Stimulated activated CD4-positive, alpha-beta T cell treated with anti-CD3 and anti-CD28 coated beads, Interleukin-2, amount 100 ng/mL, for 48 hours (primary cell): ENCODE measurements at regions not wholly inside any gene's neighbourhood (a gene's known extent, or its start where the extent isn't known, plus 50 kb on each side); places are given as distances from the start of the nearest gene placed in this dataset.
"Not testable (repeated sequence)": the region's sequence is repeated elsewhere in the genome, so short reads cannot be mapped to it uniquely, and the experiment has no call there.

ENCODE experiments used
- DNase-seq, 2 donors: peaks; one replicate each; pipeline ENCODE4 v3.0.0-alpha.2; 2020

DNA sequence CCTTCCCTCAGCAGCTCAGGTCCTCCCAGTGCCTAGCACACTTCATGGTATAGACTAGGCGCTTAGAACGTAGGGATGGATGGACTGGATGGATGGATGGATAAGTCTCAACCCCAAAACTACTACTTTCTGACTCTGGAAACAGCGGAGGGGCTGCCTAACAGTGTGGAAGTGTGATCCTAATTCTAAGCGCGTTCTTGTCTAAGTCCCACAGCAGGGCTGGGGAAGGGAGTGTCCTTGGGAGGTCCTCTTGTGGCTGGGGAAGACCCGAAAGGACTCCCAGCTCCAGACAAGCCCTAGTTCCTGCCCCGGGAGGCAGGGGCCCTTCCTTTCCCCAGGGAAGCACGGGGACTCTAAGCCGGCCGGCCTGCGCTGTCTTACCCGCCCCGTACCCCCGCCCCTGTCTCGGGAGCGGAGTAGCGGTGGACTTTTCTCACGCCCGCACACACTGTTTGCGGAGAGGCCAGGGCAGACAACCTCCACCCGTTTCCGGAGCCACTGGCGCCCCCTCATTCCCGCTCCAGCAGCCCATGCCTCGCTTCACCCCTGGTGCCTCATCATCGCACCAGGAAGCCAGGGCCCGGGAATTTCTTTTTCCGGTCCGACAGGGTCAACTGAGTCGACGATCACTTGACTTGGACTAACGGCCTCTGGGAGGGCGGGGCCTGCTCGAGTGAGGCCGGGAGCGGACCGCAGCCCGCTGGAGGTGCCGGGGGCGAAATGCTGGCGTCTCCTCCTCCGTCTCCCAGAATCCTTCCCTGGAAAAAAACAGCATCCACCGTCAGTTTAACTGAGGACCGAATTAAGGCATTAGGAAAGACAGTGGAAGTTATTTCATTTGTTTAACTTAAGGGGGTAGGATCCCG, 133.3 kb downstream of the TBC1D2B start:
- peak; percentile 13 to 39 for DNase-seq

DNA sequence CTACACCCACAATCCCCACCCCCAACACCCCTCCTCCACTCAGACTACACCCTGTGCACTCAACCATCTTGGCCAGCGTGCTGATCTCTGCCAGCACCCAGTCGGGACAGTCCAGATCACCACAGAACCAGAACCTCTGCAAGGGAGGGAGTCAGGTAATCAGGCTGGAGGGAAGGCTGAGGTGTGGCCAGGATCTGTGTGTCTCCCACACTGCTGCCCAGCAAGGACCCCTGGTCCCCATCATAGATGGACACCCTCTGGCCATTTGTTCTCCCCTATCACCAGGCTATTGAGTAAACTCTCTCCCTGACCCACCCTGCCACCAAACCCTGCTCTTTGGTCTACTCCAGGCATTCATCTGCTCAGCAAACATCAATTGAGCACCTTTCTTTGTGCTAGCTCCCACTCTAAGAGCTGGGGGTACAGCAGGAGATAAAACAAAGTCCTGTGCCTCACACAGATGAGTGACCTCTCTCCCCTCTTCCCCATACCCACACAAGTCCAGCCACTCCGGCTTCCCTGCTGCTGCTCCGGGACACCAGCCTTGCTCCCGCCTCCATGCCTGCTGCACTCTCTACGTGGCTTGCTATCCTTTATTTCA, 134.8 kb downstream of the TBC1D2B start:
- DNase-seq = no peak

DNA sequence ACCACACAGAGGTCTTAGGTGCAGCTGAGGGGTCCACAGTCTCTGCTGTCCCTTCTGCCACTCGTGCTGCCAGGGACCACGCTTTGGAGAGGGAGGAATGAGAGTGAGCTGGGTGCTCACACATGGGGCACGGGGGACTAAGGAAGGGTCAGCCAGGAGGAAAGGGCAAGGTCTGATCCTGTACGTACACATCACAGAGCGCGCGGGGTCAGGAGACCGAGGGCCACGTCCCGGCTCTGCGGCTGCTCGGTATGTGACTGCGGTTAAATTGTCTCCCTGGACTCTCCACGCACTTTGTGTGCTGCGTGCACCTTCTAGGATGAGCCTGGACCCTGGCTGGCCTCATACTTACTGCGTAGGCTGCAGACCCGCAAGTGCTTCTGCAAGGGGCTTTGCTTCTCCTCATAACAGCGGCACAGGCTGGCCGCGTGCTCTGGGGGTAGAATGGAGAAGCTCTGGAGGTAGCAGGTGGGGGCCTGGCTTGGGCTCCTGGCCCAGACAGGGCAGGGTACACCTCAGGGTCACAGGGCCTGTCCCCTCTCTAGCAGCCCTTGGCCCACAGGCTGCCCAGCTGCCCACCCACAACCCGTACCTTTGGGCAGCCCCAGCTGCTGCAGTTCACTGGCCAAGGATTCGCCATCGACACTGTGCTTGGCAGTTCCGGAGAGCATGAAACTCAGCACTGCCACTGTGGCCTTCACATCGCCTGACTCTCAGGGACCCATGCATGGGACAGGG, 136.3 kb downstream of the TBC1D2B start:
- DNase-seq = not testable (repeated sequence)

DNA sequence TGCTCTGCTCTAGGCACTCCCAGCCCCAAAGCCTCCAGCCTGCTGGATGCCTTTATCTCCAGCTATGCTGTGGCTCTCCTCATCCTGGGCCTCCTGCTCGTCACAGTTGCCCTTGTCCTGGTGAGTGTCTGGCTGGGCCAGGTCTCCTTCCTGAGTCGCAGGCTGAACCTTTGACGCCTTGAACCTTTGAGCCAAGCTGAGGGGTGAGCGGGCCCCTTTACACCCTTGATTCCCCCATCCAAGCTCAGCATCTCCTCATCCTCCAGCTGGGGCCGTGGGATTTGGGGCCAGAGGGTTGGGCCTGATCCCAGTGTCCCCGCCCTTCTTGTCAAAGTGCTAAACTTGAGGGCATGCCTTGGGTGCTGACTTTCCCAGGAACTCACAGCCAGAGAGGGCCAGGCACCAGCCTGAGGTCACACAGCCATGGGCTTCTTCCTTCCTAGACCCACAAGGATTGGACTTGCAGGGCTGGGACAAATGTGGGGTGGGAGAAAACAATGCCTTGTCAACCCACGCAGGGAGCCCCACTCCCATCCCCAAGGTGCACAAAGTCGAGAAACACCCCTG, 137.0 kb downstream of the TBC1D2B start:
- no peak for DNase-seq

DNA sequence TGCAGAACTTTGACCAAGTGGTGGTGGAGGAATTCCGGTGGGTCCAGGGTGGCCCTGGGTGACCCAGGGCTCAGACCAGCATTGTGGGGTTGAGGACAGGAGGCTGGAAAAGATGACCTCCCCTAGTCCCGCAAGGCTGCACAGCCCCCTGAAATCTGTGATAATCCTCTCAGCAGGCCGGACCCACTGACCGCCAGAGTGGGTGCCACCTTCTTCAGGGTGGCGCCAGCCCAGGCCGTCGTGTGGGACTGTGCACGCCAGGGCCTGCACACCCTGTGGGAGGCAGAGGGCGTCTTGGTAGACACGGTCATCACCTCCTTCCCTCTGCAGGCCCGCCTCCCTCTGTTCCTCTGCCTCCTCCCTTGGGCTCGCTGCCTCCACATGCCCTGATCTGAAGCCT, 137.7 kb downstream of the TBC1D2B start:
- DNase-seq = no peak

DNA sequence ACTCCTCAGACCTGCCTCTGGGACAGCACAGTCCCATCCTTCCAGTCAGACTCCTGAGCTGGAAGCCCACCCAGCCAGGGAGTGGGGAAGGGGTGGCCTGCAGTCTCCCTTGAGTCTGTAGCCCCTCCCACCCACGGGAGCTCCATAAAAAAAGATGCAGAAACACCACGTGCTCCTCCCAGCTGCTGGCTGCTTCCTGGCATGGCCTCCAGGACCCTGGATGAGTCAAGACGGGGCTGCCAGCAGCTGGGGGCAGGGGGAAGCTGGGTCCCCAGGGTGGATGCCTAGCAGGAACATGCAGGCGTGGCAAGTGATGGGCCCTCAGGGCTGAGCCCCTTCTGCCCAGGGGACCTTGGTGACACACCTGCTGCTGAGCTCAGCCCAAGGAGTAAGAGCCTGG, 138.5 kb downstream of the TBC1D2B start:
- DNase-seq = not testable (repeated sequence)

DNA sequence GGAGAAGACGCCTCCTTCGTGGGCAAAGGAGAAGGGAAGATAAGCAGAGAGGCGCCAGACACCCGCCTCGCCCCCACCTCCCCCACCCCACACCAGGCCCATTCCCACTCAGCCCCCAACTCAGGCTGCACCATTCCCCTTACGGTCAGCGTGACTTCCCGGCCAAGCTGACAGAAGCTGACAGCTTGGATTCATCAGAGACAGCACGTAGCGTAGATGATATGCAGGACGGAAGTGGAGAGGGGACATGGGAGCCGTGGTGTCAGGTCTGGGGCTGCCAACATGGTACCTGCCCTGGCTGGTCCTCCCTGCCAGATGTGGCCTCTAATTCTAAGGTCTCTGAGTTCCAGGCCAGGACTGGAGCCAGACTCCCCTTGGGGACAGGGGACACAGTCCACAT, 139.0 kb downstream of the TBC1D2B start:
- not testable (repeated sequence) for DNase-seq

DNA sequence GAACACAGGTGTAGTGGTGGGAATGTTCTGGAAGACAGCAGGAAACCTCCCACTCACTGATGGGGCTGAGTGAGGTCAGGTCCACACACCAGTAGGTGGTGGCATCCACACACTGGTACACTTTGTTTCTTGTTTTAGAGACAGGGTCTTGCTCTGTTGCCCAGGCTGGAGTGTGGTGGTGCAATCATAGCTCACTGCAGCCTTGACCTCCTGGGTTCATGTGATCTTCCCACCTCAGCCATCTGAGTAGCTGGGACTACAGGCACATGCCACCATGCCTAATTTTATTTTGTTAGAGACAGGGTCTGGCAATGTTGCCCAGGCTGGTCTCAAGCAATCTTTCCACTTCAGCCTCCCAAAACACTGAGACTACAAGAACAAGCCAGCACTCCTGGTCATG, 140.9 kb downstream of the TBC1D2B start:
- not testable (repeated sequence) for DNase-seq

DNA sequence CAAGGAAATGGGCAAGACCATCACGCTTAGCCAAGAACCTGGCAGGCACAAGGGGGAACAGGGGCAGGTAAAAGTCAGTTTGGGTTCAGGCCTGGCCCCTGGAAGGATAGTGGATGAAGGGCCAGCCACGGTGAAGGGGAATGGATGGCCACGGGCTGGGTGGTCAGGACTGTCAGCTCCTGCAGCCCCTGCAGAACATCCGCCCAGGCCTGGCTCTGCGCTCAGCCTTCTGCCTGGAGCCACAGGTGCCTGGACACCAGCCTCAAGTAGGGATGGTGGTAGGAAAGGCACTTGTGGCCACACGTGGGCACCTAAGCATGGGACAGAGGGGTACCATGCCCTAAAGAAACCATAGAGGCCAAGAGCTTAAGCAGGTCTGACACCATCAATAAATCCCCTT, 143.0 kb downstream of the TBC1D2B start:
- not testable (repeated sequence) for DNase-seq

DNA sequence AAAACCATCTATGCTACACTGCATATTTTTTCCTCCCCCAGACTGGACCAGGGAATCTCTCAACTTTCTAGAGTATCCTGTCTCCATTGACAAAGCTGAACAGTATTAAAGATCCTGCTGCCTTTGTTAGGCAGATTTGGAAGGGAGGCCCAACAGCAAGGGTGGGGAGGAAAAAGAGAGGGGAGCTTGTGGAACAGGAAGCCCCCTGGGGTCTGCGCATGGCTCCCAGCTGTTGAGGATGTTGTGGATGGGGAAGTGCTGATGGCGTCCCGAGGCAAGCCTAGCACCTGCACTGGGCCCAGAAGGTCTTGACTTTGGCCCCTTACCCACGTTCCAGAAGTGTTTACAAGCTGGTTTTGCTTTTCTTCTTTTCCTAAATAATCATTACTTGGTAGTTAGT, 146.6 kb downstream of the TBC1D2B start:
- not testable (repeated sequence) for DNase-seq

DNA sequence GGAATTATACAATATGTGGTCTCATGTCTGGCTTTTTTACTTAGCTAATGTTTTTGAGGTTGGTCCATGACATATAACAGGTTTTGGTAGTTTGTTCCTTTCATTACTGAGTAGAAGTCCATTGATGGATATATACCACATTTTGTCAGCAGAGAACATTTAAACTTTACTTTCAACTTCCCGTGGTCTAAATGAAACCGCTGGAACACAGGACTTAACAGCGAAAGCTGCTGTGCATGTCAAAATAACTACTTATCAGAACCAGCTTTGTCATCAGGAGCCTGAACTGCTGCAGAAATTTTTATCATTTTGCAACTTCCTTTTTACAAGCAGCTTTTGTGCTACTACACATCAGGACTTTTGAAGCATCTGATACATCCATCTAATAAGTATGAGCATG, 147.0 kb downstream of the TBC1D2B start:
- not testable (repeated sequence) for DNase-seq

DNA sequence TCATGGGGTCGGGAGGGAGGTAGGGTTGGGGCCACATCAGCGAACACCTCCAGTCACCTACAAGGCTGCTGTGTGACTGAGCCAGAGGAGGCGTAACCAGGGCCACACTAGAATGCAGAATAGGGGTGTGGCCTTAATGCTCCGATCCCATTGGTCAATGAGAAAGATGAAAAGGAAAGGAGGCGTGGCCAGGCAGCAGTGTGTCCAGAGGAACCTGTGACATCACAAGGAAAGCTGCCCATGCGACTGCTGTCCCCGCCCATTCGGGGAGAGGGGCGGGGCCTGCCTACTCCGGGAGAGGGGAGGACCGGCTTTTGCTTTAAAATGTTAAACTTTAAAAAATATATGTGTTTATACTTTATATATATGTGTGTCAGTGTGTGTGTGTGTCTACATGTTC, 150.7 kb downstream of the TBC1D2B start:
- not testable (repeated sequence) for DNase-seq

DNA sequence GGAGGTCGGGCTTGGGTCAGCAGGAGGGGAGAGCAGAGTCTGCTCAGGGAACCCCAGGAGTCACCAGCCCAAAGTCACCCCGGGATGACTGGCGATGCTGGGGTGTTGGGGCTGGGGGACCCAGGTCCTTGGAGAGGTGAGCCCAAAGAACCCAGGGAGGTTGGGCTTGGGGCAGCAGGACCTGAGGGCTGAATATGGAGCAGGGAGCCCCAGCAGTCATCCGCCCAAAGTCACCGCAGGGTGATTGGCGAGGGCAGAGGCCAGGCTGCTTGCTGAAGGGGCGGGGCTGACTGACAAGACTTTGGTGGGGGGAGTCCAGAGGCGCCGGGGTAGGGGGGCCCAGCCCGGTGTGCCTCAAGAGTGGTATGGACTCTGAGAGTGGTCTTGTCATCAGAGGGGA, 151.2 kb downstream of the TBC1D2B start:
- not testable (repeated sequence) for DNase-seq

DNA sequence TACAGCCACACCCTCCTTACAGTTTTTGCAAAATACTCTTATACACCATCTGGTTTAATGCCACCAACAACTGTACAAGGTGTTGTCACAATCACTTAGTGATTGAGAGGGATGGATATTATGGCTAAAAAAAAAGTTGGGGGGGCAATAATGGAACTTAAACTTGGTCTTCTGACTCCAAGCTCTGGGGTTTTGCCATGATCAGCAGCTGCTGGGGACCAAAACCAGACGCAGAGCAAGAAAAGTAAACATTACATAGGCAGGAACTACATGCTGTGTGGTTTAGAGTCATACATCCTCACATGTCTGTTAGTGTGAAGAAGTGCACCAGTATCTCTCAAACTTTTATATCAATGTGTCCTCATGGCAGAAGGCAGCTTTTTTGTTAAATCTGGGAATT, 152.4 kb downstream of the TBC1D2B start:
- DNase-seq = not testable (repeated sequence)

DNA sequence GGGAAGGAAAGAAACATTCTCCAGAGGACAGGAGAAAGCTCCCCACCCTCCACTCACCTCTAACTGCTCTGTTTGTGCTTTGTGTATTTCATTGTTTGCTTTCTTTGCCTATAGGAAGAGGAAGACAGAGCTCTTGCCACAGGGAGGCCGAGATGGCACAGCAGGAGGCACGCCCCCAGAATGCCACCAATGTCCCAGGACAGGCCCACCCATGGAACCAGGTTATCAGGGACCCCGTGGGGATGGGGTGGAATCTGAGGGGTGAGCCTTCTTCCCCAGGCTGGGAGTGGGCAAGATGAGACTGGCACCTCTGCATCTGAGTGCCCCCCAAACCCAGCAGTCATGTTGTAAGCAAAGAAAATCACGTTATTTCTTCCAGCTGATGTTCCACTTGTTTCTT, 155.8 kb downstream of the TBC1D2B start:
- DNase-seq = no peak

DNA sequence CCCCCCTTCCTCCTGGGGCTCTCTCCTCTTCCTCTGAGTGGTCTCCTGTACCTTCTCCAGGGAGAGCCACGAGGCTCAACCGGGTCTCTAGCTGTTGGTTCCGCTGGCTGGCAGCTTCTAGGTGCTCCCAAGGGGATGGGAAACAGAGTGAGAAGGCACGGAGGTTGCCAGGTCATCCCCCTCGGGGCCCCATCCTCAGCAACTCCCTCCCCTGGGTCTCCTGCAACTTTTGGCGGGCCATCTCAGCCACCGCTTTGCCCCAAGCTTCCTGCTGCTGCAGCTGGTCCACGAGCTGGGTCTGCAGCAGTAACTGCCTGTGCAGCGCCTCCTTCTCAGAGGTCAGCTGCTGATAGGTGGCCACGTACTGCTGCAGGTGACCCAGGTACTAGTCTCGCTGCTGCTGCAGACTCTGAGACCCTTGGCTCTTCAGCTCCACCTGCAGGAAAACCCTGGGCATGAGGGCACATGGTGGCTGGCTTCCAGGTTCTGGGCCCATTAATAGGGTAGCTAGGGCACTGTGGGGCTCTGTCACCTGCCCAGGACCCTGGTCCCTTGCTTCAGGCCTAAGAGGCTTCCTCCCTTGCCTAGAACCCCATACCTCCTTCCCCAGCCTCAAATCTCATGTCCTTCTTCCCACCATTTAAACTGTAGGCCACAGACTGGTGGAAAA, 160.4 kb downstream of the TBC1D2B start:
- DNase-seq = not testable (repeated sequence)

DNA sequence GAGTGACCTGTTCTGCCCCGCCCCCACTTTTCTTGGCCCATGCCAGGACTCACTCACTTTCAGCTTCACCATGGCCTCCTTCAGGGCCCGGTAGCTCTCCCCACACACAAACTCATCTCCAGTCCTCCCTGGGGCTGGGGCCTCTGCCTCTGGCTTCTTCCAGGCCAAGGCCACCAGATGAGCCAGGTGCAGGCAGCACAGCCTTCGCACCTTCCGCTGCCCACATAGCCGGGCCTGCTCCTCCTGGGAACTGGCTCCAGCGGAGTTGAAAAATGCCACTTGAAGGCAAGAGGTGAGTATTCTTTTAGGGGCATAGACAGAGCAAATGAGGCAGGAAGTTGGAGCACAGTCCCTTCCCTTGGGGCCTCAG, 161.6 kb downstream of the TBC1D2B start:
- DNase-seq = not testable (repeated sequence)

DNA sequence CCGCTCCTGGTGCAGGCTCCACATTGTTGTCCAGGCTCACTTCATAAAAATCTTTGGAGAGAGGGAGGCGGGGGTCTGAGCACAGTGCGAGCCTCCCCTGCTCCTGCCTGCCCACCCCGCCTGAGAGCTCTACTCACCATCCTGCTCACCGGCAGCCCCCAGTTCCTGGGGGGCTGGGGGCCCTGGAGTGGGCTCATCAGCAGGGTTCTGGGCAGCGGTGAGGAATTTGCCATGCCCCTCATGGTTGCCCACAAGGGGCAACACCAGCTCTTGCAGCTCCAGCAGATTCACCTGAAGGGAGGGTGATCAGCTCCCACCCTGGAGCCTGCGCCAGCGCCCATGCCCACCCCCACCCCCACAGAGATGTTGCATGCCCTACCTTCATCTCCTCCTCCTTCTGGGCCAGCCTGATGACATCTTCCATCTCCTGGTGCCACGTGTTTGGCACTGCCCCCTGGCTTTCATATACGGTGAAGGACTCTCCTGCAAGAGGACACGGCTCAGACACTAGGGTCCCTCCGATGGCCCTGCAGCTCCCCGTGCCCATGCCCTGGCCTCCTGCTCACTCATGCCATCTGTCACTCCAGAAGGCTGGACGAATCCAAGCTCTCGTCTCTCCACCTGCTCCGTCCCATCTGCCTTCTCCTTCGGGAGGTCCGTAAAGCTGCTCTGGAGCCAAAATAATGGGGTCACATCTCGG, 162.1 kb downstream of the TBC1D2B start:
- DNase-seq = no peak

DNA sequence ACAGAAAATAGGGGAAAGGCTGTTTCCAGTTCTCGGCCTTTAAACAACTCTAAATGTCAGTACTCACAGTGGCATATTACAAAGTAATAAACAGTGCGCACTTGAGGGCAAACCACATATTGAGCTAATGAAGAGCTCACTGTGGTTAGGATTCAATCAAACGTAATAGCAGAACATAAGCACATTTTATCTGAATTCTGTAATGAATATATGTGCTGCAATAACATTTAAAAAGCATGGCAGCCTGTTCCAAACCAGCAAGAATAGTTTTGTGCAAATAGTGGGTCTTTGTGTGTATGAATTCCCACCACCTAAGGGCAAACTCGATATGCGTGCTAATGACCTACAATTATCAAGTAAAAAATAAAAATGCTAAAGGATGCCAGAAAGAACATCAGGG, 163.0 kb downstream of the TBC1D2B start:
- not testable (repeated sequence) for DNase-seq

DNA sequence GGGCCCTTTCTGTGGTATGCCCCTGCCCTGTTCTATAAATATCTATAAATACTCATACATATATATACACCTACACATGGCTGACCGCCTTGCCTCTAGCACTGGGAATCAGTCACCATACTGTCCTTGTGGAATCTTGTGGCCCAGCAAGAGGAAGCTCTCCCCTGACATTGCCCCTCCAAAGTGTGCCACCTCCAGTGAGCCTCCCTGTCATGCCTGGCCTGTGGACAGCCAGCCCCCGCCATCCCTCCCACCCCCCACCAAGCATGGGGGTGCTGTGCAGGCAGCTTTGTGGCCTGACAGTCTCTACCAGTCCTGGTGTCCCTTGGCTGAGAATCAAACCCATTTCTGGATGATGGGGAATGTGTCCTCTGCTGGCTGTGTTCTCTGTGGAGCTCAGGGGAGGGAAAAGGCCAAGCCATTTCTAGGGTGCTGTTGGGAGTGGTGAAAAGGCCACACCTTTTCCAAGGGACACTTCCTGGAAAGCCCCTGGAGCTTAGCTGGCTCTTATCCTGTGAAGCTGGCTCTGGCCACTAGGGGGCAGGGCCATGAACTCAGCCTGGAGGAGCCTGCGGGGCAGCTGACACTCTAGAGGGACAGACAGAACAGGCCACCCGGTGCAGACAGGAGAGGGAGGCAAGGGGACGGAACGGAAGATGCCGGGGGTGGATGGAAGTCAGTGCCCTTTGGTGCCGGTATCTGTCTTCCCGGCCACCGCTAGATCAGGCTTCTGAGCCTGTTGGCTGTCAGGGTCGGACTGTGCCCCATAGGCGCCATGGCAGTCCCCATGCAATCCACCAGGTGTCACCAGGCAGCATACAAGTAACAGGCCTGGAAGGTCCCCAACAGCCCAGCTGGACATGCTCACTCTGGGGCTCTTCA, 167.2 kb downstream of the TBC1D2B start:
- DNase-seq = peak; percentile 68 to 72
